Endothelial cell of umbilical vein (primary cell): ENCODE measurements at regions not wholly inside any gene's neighbourhood (a gene's known extent, or its start where the extent isn't known, plus 50 kb on each side); places are given as distances from the start of the nearest gene placed in this dataset.

Source experiments
- BruUV-seq: library from RNA; stranded (reverse); fragments of 400-500 nt; replicated peaks from 2 replicates; lab custom pipeline; 2021; lab: Mats Ljungman, UMichigan
- CTCF ChIA-PET: fragments of 300-600, 350-600 bp; sonication (Branson Sonifier 250); formaldehyde crosslinking; loops from one replicate; lab custom pipeline; 2021; ENCODE audit warnings: antibody characterized with exemption, inconsistent platforms; lab: Charles Lee
- POLR2A ChIA-PET: fragments of 300-600, 350-600 bp; sonication (Branson Sonifier 250); formaldehyde crosslinking; loops from one replicate; lab custom pipeline; 2021; ENCODE audit warnings: antibody characterized with exemption, inconsistent platforms; lab: Charles Lee
- DNase-seq: peaks from one replicate; pipeline ENCODE4 v3.0.0-alpha.2; 2011; ENCODE audit warnings: low read depth, low spot score
- FAIRE-seq: peaks from 2 replicates; lab custom pipeline; 2011; peaks lifted over from hg19 to GRCh38; lab: Jason Lieb, UNC
- H2AFZ ChIP-seq: 2 replicates; pipeline ENCODE4 v1.6.0; 2012; ENCODE audit warnings: low read depth, low read length, control low read depth, inconsistent platforms
- H3K27ac ChIP-seq: 2 replicates; pipeline ENCODE4 v1.5.1; 2011; ENCODE audit warnings: low read depth, mild to moderate bottlenecking, control low read depth, low read length, moderate library complexity; ENCODE audit not compliant: insufficient read depth
- H3K27me3 ChIP-seq, 2 experiments: 2 replicates each; pipeline versions ENCODE4 v1.6.0 to v1.6.1; 2011; ENCODE audit warnings: low read length in 2 of 2, mixed read lengths in 1 of 2; ENCODE audit not compliant: control insufficient read depth in 2 of 2, insufficient read depth in 2 of 2
- H3K36me3 ChIP-seq, 2 experiments: 2 replicates in 1 of 2; 3 replicates in 1 of 2; pipeline ENCODE4 v1.5.1; 2011; ENCODE audit warnings: low read length in 2 of 2, mild to moderate bottlenecking in 1 of 2, moderate library complexity in 1 of 2; ENCODE audit not compliant: control insufficient read depth in 2 of 2, insufficient read depth in 2 of 2; ENCODE audit errors: extremely low read depth in 1 of 2
- H3K4me1 ChIP-seq: 3 replicates; pipeline ENCODE4 v1.5.1; 2011; ENCODE audit warnings: mild to moderate bottlenecking, low read length; ENCODE audit not compliant: control insufficient read depth, insufficient read depth; ENCODE audit errors: extremely low read depth
- H3K4me2 ChIP-seq: 2 replicates; pipeline ENCODE4 v1.6.1; 2011; ENCODE audit warnings: low read length, control low read depth, mixed read lengths; ENCODE audit not compliant: insufficient read depth
- H3K4me3 ChIP-seq, 3 experiments: fragments of 200-600 bp in 1 of 3; sonication (generic), shearing (Covaris generic) in 1 of 3; replicated peaks in 1 of 3; 2 replicates each; pipeline ENCODE4 v1.5.1; 2011 to 2016; ENCODE audit warnings: control low read depth in 3 of 3, low read length in 3 of 3, mild to moderate bottlenecking in 2 of 3, inconsistent platforms in 1 of 3, low read depth in 1 of 3, moderate library complexity in 1 of 3; ENCODE audit not compliant: insufficient read depth in 1 of 3
- H3K79me2 ChIP-seq: 2 replicates; pipeline ENCODE4 v1.6.0; 2012; ENCODE audit warnings: low read length, inconsistent platforms; ENCODE audit not compliant: control insufficient read depth, insufficient read depth
- H3K9ac ChIP-seq: replicated peaks from 2 replicates; pipeline ENCODE3; 2011; ENCODE audit warnings: low read length, control low read depth; ENCODE audit not compliant: insufficient read depth; ENCODE audit errors: extremely low read depth
- H3K9me1 ChIP-seq: replicated peaks from 3 replicates; pipeline ENCODE4 v1.6.0; 2011; ENCODE audit warnings: mild to moderate bottlenecking, low read length; ENCODE audit not compliant: control insufficient read depth, insufficient read depth; ENCODE audit errors: extremely low read depth
- H3K9me3 ChIP-seq: replicated peaks from 2 replicates; pipeline ENCODE4 v1.5.1; 2012; ENCODE audit warnings: low read length, inconsistent platforms; ENCODE audit not compliant: control insufficient read depth, insufficient read depth
- H4K20me1 ChIP-seq: replicated peaks from 2 replicates; pipeline ENCODE3; 2011; ENCODE audit warnings: mild to moderate bottlenecking, low read length; ENCODE audit not compliant: control insufficient read depth, insufficient read depth; ENCODE audit errors: extremely low read depth
- CTCF ChIP-seq, 2 donors: IDR thresholded peaks; 1 replicate in 1 of 2; 2 replicates in 1 of 2; pipeline ENCODE4 v1.5.1; 2011; ENCODE audit warnings: low read length in 2 of 2, mild to moderate bottlenecking in 2 of 2, moderate library complexity in 2 of 2, control low read depth in 1 of 2, inconsistent platforms in 1 of 2, low read depth in 1 of 2; ENCODE audit not compliant: insufficient read depth in 1 of 2; ENCODE audit errors: extremely low read depth in 1 of 2
- EZH2 ChIP-seq: IDR thresholded peaks from 2 replicates; pipeline ENCODE4 v1.6.1; 2012; ENCODE audit warnings: borderline replicate concordance, low read depth, mild to moderate bottlenecking, moderate library complexity, low read length, inconsistent platforms; ENCODE audit not compliant: severe bottlenecking
- FOS ChIP-seq: IDR thresholded peaks from 2 replicates; pipeline ENCODE4 v1.6.1; 2011; ENCODE audit warnings: mild to moderate bottlenecking, low read length, moderate library complexity, borderline replicate concordance; ENCODE audit not compliant: insufficient read depth
- GATA2 ChIP-seq: IDR thresholded peaks from 2 replicates; pipeline ENCODE4 v1.7.0; 2011; ENCODE audit warnings: low read depth, mild to moderate bottlenecking, moderate library complexity, mixed read lengths, low read length; ENCODE audit not compliant: insufficient read length, insufficient read depth
- JUN ChIP-seq: IDR thresholded peaks from 2 replicates; pipeline ENCODE4 v1.6.1; 2011; ENCODE audit warnings: borderline replicate concordance, low read depth; ENCODE audit not compliant: insufficient read length, insufficient read depth
- MAX ChIP-seq: IDR thresholded peaks from 2 replicates; pipeline ENCODE4 v1.6.1; 2011; ENCODE audit not compliant: insufficient read depth, insufficient read length
- MYC ChIP-seq: IDR thresholded peaks from one replicate; pipeline ENCODE4 v1.6.1; 2011; ENCODE audit warnings: mild to moderate bottlenecking, low read depth, low read length
- POLR2A ChIP-seq: IDR thresholded peaks from 2 replicates; pipeline ENCODE4 v1.6.1; 2012; ENCODE audit warnings: low read depth, mild to moderate bottlenecking, control low read depth, low read length
- POLR2AphosphoS5 ChIP-seq: IDR thresholded peaks from 2 replicates; pipeline ENCODE4 v1.6.1; 2012; ENCODE audit warnings: low read depth, mild to moderate bottlenecking, control low read depth, low read length, moderate library complexity; ENCODE audit not compliant: insufficient read depth
- dilution Hi-C: fragments of 300-500 bp; cut with MboI; formaldehyde crosslinking; loops from one replicate; pipeline ENCODE4 v1.15.0; 2019; ENCODE audit warnings: low sequenced_read_pairs; ENCODE audit not compliant: extremely low pct_ligation_motif_present
- intact Hi-C: fragments of 100-400 bp; cut with micrococcal nuclease; formaldehyde crosslinking; loops from one replicate; pipeline ENCODE4 v1.10.0; 2022

- FAIRE-seq (no peak), DNase-seq (no peak)
- H3K4me3 ChIP-seq: no peak overlapping the region
- no peak overlapping the region for H3K4me2 ChIP-seq
- BruUV-seq: no TSS peak
- H3K9me3 ChIP-seq: no peaks in the 10 kb centered on the region
- CTCF ChIA-PET: no interaction called here
- H3K4me1 ChIP-seq: no peaks in the 10 kb centered on the region
- no peaks in the 10 kb centered on the region for H4K20me1 ChIP-seq
- H3K36me3 ChIP-seq: no peaks in the 10 kb centered on the region
- POLR2A ChIA-PET: no interaction called here
- no peaks in the 10 kb centered on the region for H3K27me3 ChIP-seq
- intact Hi-C loops (no loop called here), dilution Hi-C loops (no loop called here)
- H3K9me1 ChIP-seq: no peaks in the 10 kb centered on the region
- H3K9ac ChIP-seq: no peak overlapping the region
- H2AFZ ChIP-seq: no peak overlapping the region
- H3K79me2 ChIP-seq: no peaks in the 10 kb centered on the region
- TF ChIP-seq MAX: no peak
- no peak for TF ChIP-seq CTCF (IDR thresholded peaks at IDR 0.05; ENCODE audit: extremely low read depth in 1 of 2, insufficient read depth in 1 of 2, low read depth in 1 of 2, low read length in 2 of 2)
- no peak for TF ChIP-seq POLR2AphosphoS5
- TF ChIP-seq GATA2: no peak
- TF ChIP-seq EZH2: no peak
- TF ChIP-seq POLR2A: no peak
- TF ChIP-seq FOS: no peak
- no peak for TF ChIP-seq JUN
- no peak for TF ChIP-seq MYC
- H3K27ac ChIP-seq: no peak overlapping the region
These were observed 86.8 kb downstream of the NPTX2 start for GRCh38 chr7:98703916-98704315.
